DND-41 (cell line): ENCODE measurements at regions not wholly inside any gene's neighbourhood (a gene's known extent, or its start where the extent isn't known, plus 50 kb on each side); places are given as distances from the start of the nearest gene placed in this dataset.

Experiments used
- ATAC-seq: fragments of 200-7000 bp; cut with Tn5 transposase; 3 replicates; pipeline ENCODE4 v1.9.1; 2021; ENCODE audit warnings: low read depth; ENCODE audit not compliant: insufficient read depth
- DNase-seq: peaks from one replicate; pipeline ENCODE4 v3.0.0-alpha.2; 2020
- H2AFZ ChIP-seq: 2 replicates; pipeline ENCODE4 v1.6.0; 2012; ENCODE audit warnings: low read depth, low read length
- H3K27ac ChIP-seq: 2 replicates; pipeline ENCODE4 v1.5.1; 2012; ENCODE audit warnings: low read length, inconsistent platforms
- H3K27me3 ChIP-seq: fragments of 200-600 bp; sonication (generic); 2 replicates; pipeline ENCODE4 v1.6.0; 2012; ENCODE audit warnings: low read length, mild to moderate bottlenecking, inconsistent platforms; ENCODE audit not compliant: insufficient read depth, poor library complexity
- H3K36me3 ChIP-seq: 2 replicates; pipeline ENCODE4 v1.5.1; 2012; ENCODE audit warnings: low read length, inconsistent platforms; ENCODE audit not compliant: insufficient read depth
- H3K4me1 ChIP-seq: 2 replicates; pipeline ENCODE4 v1.5.1; 2012; ENCODE audit warnings: mild to moderate bottlenecking, low read length; ENCODE audit not compliant: insufficient read depth
- H3K4me2 ChIP-seq: 2 replicates; pipeline ENCODE4 v1.6.0; 2012; ENCODE audit warnings: mild to moderate bottlenecking, moderate library complexity, low read length, inconsistent platforms; ENCODE audit not compliant: insufficient read depth
- H3K4me3 ChIP-seq, 2 experiments: fragments of 200-600 bp in 1 of 2; shearing (Covaris generic) in 1 of 2; 2 replicates each; pipeline ENCODE4 v1.5.1; 2012 to 2016; ENCODE audit warnings: inconsistent platforms in 2 of 2, low read length in 2 of 2, mild to moderate bottlenecking in 2 of 2, low read depth in 1 of 2, moderate library complexity in 1 of 2
- H3K79me2 ChIP-seq: 2 replicates; pipeline ENCODE4 v1.6.0; 2012; ENCODE audit warnings: low read length, inconsistent platforms; ENCODE audit not compliant: insufficient read depth
- H3K9ac ChIP-seq: 2 replicates; pipeline ENCODE4 v1.6.0; 2012; ENCODE audit warnings: low read depth, mild to moderate bottlenecking, inconsistent platforms, low read length, moderate library complexity
- H3K9me3 ChIP-seq: 2 replicates; pipeline ENCODE4 v1.5.1; 2012; ENCODE audit warnings: low read length, moderate library complexity, mild to moderate bottlenecking, inconsistent platforms; ENCODE audit not compliant: insufficient read depth, severe bottlenecking
- H4K20me1 ChIP-seq: 2 replicates; pipeline ENCODE4 v1.6.0; 2012; ENCODE audit warnings: low read length; ENCODE audit not compliant: insufficient read depth
- EZH2 ChIP-seq: IDR thresholded peaks from 3 replicates; pipeline ENCODE4 v1.6.1; 2012; ENCODE audit warnings: borderline replicate concordance, low read depth, mild to moderate bottlenecking, moderate library complexity, low read length, inconsistent platforms; ENCODE audit not compliant: severe bottlenecking
- TF ChIP-seq, protein P1 (sequence below): IDR thresholded peaks from 2 replicates; pipeline ENCODE4 v1.5.1; 2012; ENCODE audit warnings: borderline replicate concordance, low read length, moderate library complexity, mild to moderate bottlenecking; ENCODE audit not compliant: poor library complexity, severe bottlenecking; ENCODE audit errors: extremely low read depth

GRCh38 chr4:120472447-120473131, 405.9 kb upstream of the MAD2L1 start:
- H3K79me2 ChIP-seq: no peaks in the 10 kb centered on the region
- ATAC-seq (no peak), DNase-seq (no peak)
- no peaks in the 10 kb centered on the region for H3K27me3 ChIP-seq
- no peak overlapping the region for H3K4me3 ChIP-seq
- H3K36me3 ChIP-seq: no peaks in the 10 kb centered on the region
- no peak overlapping the region for H3K9ac ChIP-seq
- no peaks in the 10 kb centered on the region for H4K20me1 ChIP-seq
- no peaks in the 10 kb centered on the region for H3K9me3 ChIP-seq
- H3K4me1 ChIP-seq: no peaks in the 10 kb centered on the region
- no peak for TF ChIP-seq EZH2
- TF ChIP-seq, protein P1, sequence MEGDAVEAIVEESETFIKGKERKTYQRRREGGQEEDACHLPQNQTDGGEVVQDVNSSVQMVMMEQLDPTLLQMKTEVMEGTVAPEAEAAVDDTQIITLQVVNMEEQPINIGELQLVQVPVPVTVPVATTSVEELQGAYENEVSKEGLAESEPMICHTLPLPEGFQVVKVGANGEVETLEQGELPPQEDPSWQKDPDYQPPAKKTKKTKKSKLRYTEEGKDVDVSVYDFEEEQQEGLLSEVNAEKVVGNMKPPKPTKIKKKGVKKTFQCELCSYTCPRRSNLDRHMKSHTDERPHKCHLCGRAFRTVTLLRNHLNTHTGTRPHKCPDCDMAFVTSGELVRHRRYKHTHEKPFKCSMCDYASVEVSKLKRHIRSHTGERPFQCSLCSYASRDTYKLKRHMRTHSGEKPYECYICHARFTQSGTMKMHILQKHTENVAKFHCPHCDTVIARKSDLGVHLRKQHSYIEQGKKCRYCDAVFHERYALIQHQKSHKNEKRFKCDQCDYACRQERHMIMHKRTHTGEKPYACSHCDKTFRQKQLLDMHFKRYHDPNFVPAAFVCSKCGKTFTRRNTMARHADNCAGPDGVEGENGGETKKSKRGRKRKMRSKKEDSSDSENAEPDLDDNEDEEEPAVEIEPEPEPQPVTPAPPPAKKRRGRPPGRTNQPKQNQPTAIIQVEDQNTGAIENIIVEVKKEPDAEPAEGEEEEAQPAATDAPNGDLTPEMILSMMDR: no peak
- no peak overlapping the region for H3K4me2 ChIP-seq
- no peak overlapping the region for H3K27ac ChIP-seq
- H2AFZ ChIP-seq: no peak overlapping the region

DNA sequence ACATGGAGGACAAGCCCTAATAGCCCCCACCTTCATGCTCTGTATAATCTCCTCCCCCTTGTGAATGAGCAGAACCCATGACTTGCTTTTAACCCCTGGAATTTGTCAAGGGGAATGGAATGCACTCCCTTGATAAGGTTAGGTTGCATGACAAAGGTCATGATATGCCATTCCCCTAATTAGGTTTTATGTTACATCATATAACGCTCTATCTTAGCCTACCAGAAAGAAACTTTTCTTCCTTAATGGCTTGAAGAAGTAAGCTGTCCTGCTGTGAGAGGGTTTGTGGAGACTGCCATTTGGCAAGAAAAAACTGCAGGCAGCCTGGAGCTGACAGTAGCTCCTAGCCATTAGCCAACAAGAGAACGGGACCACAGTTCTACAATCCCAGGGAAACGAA, 399.8 kb upstream of the MAD2L1 start:
- TF ChIP-seq, protein P1: no peak
- TF ChIP-seq EZH2: no peak
- Histone ChIP-seq H2AFZ (no peak overlapping the region), H3K4me2 (no peak overlapping the region)

DNA sequence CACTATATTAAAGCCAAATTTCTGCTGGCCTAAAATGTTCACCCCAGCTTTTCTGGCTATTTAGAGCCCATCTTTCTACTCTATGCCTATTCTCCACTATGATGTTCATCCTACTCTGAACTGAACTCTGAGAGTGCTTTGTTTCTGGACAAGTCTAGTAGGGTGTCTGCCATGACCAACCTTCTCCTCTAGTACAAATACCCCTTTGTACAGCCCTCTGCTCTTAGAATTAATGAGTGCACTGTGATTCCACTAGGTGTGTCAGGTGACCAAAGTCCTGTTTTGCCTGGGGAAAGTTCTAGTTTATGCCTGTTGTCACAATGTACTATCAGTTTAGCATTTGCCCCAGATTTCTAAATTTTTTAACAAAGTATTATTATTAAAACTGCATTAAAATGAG, 388.1 kb upstream of the MAD2L1 start:
- no peak for ATAC-seq
- Histone ChIP-seq H3K4me1 (no peaks in the 10 kb centered on the region), H3K4me2 (no peak overlapping the region), H4K20me1 (no peaks in the 10 kb centered on the region), H3K9ac (no peak overlapping the region), H3K79me2 (no peaks in the 10 kb centered on the region), H2AFZ (no peak overlapping the region), H3K27ac (no peak overlapping the region), H3K9me3 (no peaks in the 10 kb centered on the region), H3K4me3 (no peak overlapping the region), H3K27me3 (no peaks in the 10 kb centered on the region), H3K36me3 (no peaks in the 10 kb centered on the region)
- no peak for TF ChIP-seq EZH2
- TF ChIP-seq, protein P1: no peak
- no peak for DNase-seq

More for the DNA sequence above, 399.8 kb upstream of the MAD2L1 start:
- ATAC-seq: no peak
- Histone ChIP-seq H3K27ac (no peak overlapping the region), H3K4me3 (no peak overlapping the region), H3K9ac (no peak overlapping the region), H3K79me2 (no peaks in the 10 kb centered on the region), H3K36me3 (no peaks in the 10 kb centered on the region), H3K27me3 (no peaks in the 10 kb centered on the region), H3K9me3 (no peaks in the 10 kb centered on the region), H4K20me1 (no peaks in the 10 kb centered on the region), H3K4me1 (no peaks in the 10 kb centered on the region)
- DNase-seq: no peak
